Activated CD4-positive, alpha-beta memory T cell treated with anti-CD3 and anti-CD28 coated beads for 36 hours (primary cell): ENCODE measurements at regions not wholly inside any gene's neighbourhood (a gene's known extent, or its start where the extent isn't known, plus 50 kb on each side); places are given as distances from the start of the nearest gene placed in this dataset.
"Not testable (repeated sequence)": the region's sequence is repeated elsewhere in the genome, so short reads cannot be mapped to it uniquely, and the experiment has no call there.

Experiments used
- CTCF ChIA-PET: fragments of 350-600 bp; sonication (Branson Sonifier 250); formaldehyde crosslinking; loops from one replicate; lab custom pipeline; 2021; ENCODE audit warnings: antibody characterized with exemption, inconsistent platforms; lab: Charles Lee
- POLR2A ChIA-PET: fragments of 350-600 bp; sonication (Branson Sonifier 250); formaldehyde crosslinking; loops from one replicate; lab custom pipeline; 2021; ENCODE audit warnings: antibody characterized with exemption; lab: Charles Lee
- DNase-seq: peaks from one replicate; pipeline ENCODE4 v3.0.0-alpha.2; 2020
- H3K27ac Mint-ChIP-seq: one replicate; pipeline ENCODE4 v1.8.0; 2021; ENCODE audit warnings: mixed read lengths
- H3K27me3 Mint-ChIP-seq: one replicate; pipeline ENCODE4 v1.8.0; 2021; ENCODE audit warnings: mixed read lengths
- H3K36me3 Mint-ChIP-seq: one replicate; pipeline ENCODE4 v1.8.0; 2021; ENCODE audit warnings: mixed read lengths
- H3K4me1 Mint-ChIP-seq: one replicate; pipeline ENCODE4 v1.8.0; 2021; ENCODE audit warnings: low read depth, mixed read lengths
- H3K4me3 Mint-ChIP-seq: one replicate; pipeline ENCODE4 v1.8.0; 2021; ENCODE audit warnings: mild to moderate bottlenecking, mixed read lengths
- H3K9me3 Mint-ChIP-seq: one replicate; pipeline ENCODE4 v1.8.0; 2021; ENCODE audit warnings: mixed read lengths
- intact Hi-C: fragments of 100-400 bp; cut with micrococcal nuclease; formaldehyde crosslinking; loops from one replicate; pipeline ENCODE4 v1.15.1; 2023

DNA sequence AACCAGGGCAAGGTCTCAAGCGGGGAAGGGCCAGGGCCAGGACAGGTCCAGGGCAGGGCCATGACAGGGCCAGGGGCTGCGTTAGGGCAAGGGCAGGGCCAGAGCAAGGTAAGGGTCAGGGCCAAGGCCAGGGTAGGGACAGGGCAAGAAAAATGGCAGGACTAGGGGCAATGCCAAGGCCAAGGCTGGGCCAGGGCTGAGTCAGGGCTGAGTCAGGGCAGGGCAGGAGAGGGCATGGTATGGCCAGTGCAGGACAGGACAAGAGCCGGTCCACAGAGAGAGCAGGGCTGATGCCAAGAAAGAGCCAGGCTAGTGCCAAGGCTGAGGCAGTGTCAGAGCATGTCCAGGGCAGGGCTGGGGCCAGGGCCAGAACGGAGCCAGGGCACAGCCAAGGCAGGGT lies 542.5 kb downstream of the TP53TG3F start:
- intact Hi-C loops = not testable (repeated sequence)

DNA sequence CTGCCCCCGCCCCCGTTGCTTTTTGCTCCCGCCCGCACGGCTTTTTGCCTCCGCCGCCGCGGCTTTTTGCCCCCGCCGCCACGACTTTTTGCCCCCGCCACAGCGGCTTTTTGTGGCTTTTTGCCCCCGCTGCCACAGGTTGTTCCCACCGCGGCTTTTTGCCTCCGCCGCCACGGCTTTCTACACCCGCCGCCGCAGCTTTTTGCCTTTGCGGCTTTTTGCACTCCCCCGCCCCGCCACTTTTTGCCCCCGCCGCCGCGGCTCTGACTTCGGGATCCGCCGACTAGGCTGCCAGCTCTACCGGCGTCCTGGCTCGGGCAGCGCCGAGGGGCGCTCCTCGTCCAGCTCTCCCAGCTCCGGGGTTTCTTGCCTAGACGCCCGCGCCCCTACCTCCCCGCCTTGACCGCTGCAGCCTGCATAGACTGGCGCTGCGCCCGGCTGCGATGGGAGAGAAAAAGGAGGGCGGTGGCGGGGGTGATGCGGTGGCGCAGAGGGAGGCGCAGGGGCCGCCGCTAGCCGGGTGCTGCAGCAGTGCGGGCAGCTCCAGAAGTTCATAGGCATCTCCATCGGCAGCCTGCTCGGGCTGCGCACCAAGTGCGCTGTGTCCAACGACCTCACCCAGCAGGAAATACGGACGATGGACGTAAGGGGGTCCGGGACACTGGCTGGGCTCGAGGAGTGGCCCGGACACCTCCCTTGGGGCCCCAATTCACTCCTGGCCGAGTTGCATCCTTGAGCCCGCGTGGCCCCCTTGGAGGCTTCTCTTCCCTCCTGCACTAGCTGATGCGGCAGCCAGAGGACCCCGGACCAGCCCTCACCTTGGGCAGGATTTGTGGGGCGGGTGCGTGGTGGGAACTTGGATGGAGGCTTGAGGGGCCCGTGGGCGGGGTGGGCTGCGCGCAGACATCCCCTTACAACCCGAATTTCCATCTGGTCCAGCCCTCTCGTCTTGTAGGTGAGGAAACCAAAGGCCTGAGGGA lies 555.7 kb downstream of the TP53TG3F start:
- intact Hi-C loops, H3K27me3 Mint-ChIP-seq, H3K4me1 Mint-ChIP-seq, POLR2A ChIA-PET, CTCF ChIA-PET, H3K27ac Mint-ChIP-seq, DNase-seq, H3K4me3 Mint-ChIP-seq, H3K36me3 Mint-ChIP-seq: not testable (repeated sequence)
- H3K9me3 Mint-ChIP-seq = peaks cover 15% of the 10 kb centered on the region

More for the DNA sequence above, 542.5 kb downstream of the TP53TG3F start:
- DNase-seq, CTCF ChIA-PET, H3K4me1 Mint-ChIP-seq, H3K9me3 Mint-ChIP-seq, H3K27me3 Mint-ChIP-seq, H3K27ac Mint-ChIP-seq, H3K4me3 Mint-ChIP-seq, POLR2A ChIA-PET, H3K36me3 Mint-ChIP-seq: not testable (repeated sequence)

DNA sequence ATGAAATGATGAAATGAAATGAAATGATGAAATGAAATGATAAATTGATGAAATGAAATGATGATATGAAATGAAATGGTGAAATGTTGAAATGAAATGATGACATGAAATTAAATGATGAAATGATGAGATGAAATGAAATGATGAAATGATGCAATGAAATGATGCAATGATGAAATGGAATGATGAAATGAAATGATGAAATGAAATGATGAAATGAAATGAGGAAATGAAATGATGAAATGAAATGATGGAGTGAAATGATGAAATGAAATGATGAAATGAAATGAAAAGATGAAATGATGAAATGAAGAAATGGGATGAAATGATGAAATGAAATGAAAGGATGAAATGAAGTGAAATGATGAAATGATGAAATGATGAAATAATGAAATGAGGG lies 558.9 kb downstream of the TP53TG3F start:
- H3K27ac Mint-ChIP-seq, CTCF ChIA-PET, H3K4me1 Mint-ChIP-seq, DNase-seq, POLR2A ChIA-PET, H3K36me3 Mint-ChIP-seq, intact Hi-C loops, H3K4me3 Mint-ChIP-seq, H3K27me3 Mint-ChIP-seq: not testable (repeated sequence)
- H3K9me3 Mint-ChIP-seq = peaks cover 34% of the 10 kb centered on the region

DNA sequence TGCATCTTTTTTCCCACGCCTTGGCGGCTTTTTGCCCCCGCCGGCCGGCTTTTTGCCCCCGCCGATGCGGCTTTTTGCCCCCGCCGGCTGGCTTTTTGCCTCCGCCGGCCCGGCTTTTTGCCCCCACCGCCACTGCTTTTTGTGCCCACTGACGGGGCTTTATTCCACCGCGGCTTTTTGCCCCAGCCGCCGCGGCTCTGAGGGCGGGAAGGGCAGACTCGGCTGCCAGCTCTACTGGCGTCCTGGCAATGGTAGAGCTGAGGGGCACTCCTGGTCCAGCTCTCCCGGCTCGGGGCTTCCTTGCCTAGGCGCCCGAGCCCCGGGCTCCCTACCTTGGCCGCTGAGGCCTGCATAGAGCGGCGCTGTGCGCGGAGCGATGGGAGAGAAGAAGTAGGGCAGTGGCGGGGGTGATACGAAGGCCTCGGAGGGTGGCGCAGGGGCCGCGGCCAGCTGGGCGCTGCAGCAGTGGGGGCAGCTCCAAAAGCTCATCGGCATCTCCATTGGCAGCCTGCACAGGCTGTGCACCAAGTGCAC lies 591.4 kb downstream of the TP53TG3F start:
- intact Hi-C loops = no loop called here
- no peak for DNase-seq
- CTCF ChIA-PET = no interaction called here
- peaks cover 12% of the 10 kb centered on the region for H3K36me3 Mint-ChIP-seq
- POLR2A ChIA-PET = no interaction called here
- H3K27ac Mint-ChIP-seq = no peak overlapping the region
- peaks cover 50% of the 10 kb centered on the region for H3K9me3 Mint-ChIP-seq
- H3K4me3 Mint-ChIP-seq = no peak overlapping the region
- no peaks in the 10 kb centered on the region for H3K27me3 Mint-ChIP-seq
- H3K4me1 Mint-ChIP-seq = no peaks in the 10 kb centered on the region

DNA sequence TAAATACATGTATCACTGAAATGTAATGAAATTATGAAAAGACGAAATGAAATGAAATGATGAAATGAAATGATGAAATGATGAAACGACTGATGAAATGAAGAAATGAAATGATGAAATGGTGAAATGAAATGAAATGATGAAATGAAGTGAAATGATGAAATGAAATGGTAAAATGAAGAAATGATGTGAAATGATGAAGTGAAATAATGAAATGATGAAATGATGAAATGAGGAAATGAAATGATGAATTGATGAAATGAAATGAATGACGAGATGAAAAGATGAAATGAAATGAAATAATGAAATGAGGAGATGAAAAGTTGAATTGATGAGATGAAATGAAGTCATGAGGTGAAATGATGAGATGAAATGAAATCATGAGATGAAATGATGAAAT lies 594.7 kb downstream of the TP53TG3F start:
- DNase-seq = no peak
- no peak overlapping the region for H3K27ac Mint-ChIP-seq
- intact Hi-C loops = no loop called here
- CTCF ChIA-PET = no interaction called here
- no peaks in the 10 kb centered on the region for H3K4me1 Mint-ChIP-seq
- peaks cover 41% of the 10 kb centered on the region for H3K9me3 Mint-ChIP-seq
- POLR2A ChIA-PET = no interaction called here
- no peaks in the 10 kb centered on the region for H3K27me3 Mint-ChIP-seq
- H3K36me3 Mint-ChIP-seq = peaks cover 12% of the 10 kb centered on the region
- H3K4me3 Mint-ChIP-seq = no peak overlapping the region

DNA sequence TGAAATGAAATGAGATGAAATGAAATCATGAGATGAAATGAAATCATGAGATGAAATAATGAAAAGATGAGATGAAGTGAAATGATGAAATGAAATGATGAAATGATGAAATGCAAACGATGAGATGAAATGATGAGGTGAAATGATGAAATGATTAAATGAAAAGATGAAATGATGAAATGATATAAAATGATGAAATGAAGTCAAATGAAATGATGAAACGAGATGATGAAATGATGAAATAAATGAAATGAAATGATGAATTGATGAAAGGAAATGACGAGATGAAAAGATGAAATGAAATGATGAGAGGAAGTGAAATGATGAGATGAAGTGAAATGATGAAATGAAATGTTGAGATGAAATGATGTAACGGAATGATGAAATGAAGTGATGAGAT lies 595.6 kb downstream of the TP53TG3F start:
- H3K4me1 Mint-ChIP-seq = no peaks in the 10 kb centered on the region
- CTCF ChIA-PET = no interaction called here
- H3K27ac Mint-ChIP-seq = no peak overlapping the region
- no peak overlapping the region for H3K4me3 Mint-ChIP-seq
- peaks cover 35% of the 10 kb centered on the region for H3K9me3 Mint-ChIP-seq
- intact Hi-C loops = no loop called here
- no peak for DNase-seq
- no peaks in the 10 kb centered on the region for H3K27me3 Mint-ChIP-seq
- H3K36me3 Mint-ChIP-seq = peaks cover 9% of the 10 kb centered on the region
- POLR2A ChIA-PET = no interaction called here

DNA sequence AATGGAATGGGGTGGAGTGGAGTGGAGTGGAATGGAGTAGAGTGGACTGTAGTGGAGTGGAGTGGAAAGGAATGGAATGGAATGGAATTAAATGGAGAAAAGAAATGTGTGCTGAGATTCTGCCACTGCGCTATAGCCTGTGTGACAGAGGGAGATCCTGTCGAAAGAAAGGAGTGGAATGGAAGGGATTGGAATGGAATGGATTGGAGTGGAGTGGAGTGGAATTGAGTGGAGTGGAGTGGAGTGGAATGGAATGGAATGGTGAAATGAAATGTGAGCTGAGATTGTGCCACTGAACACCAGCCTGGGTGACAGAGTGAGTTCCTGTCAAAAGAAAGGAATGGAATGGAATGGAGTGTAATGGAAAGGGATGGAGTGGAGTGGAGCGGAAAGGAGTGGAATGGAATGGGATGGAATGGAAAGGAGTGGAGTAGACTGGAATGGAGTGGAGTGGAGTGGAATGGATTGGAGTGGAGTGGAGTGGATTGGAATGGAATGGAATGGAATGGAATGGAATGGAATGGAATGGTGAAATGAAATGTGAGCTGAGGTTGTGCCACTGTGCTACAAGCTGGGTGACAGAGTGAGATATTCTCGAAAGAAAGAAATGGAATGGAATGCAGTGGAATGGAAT lies 603.3 kb downstream of the TP53TG3F start:
- intact Hi-C loops, H3K4me1 Mint-ChIP-seq, H3K27me3 Mint-ChIP-seq, CTCF ChIA-PET, POLR2A ChIA-PET, H3K27ac Mint-ChIP-seq, DNase-seq, H3K4me3 Mint-ChIP-seq: not testable (repeated sequence)
- Mint-ChIP-seq H3K36me3 (peaks cover 15% of the 10 kb centered on the region), H3K9me3 (peaks cover 45% of the 10 kb centered on the region)

DNA sequence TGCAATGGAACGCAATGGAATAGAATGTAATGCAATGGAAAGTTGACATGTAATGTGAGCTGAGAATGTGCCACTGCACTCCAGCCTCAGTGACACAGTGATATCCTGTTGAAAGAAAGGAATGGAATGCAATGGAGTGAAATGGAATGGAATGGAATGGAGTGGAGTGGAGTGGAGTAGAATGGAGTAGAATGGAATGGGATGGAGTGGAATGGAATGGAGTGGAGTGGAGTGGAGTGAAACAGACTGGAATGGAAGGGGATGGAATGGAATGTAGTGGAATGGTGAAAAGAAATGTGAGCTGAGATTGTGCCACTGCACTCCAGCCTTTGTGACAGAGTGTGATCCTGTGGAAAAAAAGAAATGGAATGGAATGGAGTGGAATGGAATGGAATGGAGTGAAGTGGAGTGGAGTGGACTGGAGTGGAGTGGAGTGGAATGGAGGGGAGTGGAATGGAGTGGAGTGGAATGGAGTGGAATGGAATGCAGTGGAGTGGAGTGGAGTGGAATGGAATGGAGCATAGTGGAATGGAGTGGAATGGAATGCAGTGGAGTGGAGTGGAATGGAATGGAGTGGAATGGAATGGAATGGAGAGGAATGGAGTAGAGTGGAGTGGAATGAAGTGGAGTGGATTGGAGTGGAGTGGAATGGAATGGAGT lies 604.2 kb downstream of the TP53TG3F start:
- H3K27ac Mint-ChIP-seq, H3K27me3 Mint-ChIP-seq, intact Hi-C loops, CTCF ChIA-PET, H3K4me1 Mint-ChIP-seq, DNase-seq, POLR2A ChIA-PET, H3K4me3 Mint-ChIP-seq: not testable (repeated sequence)
- Mint-ChIP-seq H3K36me3 (peaks cover 15% of the 10 kb centered on the region), H3K9me3 (peaks cover 50% of the 10 kb centered on the region)

DNA sequence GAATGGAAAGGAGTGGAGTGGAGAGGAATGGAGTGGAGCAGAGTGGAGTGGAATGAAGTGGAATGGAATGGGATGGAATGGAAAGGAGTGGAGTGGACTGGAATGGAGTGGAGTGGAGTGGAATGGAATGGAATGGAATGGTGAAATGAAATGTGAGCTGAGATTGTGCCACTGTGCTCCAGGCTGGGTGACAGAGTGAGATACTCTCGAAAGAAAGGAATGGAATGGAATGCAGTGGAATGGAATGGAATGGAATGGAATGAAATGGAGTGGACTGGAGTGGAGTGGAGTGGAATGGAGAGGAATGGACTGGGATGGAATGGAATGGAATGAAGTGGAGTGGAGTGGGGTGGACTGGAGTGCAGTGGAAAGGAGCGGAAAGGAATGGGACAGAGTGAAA lies 605.2 kb downstream of the TP53TG3F start:
- H3K27me3 Mint-ChIP-seq, intact Hi-C loops, DNase-seq, H3K4me1 Mint-ChIP-seq, CTCF ChIA-PET, POLR2A ChIA-PET, H3K4me3 Mint-ChIP-seq, H3K27ac Mint-ChIP-seq: not testable (repeated sequence)
- Mint-ChIP-seq H3K9me3 (peaks cover 52% of the 10 kb centered on the region), H3K36me3 (peaks cover 15% of the 10 kb centered on the region)

DNA sequence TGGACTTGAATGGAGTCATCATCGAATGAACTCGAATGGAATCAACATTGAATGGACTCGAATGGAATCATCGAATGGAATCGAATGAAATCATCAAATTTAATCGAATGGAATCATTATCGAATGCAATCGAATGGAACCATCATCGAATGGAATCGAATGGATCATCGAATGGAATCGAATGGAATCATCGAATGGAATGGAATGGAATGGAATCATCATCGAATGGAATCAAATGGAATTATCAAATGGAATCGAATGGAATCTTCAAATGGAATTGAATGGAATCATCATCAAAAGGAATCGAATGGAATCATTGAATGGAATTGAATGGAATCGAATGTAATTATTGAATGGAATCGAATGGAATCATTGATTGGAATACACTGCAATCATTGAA lies 610.3 kb downstream of the TP53TG3F start:
- intact Hi-C loops, DNase-seq, CTCF ChIA-PET, H3K4me3 Mint-ChIP-seq, H3K4me1 Mint-ChIP-seq, H3K27me3 Mint-ChIP-seq, POLR2A ChIA-PET, H3K27ac Mint-ChIP-seq: not testable (repeated sequence)
- H3K36me3 Mint-ChIP-seq = peaks cover 10% of the 10 kb centered on the region
- H3K9me3 Mint-ChIP-seq = peaks cover 32% of the 10 kb centered on the region

DNA sequence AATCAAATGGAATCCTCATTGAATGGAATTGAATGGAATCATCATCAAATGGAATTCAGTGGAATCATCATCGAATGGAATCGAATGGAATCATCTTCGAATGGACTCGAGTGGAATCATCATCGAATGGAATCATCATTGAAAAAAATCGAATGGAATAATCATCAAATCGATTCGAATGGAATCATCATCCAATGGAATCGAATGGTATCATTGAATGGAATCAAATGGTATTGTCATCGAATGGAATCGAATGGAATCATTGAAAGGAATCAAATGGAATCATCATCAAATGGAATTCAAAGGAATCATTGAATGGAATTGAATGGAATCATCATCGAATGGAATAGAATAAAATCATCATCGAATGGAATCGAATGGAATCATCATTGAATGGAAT lies 619.3 kb downstream of the TP53TG3F start:
- intact Hi-C loops = no loop called here
- POLR2A ChIA-PET = no interaction called here
- H3K36me3 Mint-ChIP-seq = peaks cover 34% of the 10 kb centered on the region
- H3K27me3 Mint-ChIP-seq = no peaks in the 10 kb centered on the region
- H3K4me3 Mint-ChIP-seq = no peak overlapping the region
- CTCF ChIA-PET = no interaction called here
- H3K4me1 Mint-ChIP-seq = no peaks in the 10 kb centered on the region
- no peak for DNase-seq
- H3K9me3 Mint-ChIP-seq = peaks cover 90% of the 10 kb centered on the region
- no peak overlapping the region for H3K27ac Mint-ChIP-seq

DNA sequence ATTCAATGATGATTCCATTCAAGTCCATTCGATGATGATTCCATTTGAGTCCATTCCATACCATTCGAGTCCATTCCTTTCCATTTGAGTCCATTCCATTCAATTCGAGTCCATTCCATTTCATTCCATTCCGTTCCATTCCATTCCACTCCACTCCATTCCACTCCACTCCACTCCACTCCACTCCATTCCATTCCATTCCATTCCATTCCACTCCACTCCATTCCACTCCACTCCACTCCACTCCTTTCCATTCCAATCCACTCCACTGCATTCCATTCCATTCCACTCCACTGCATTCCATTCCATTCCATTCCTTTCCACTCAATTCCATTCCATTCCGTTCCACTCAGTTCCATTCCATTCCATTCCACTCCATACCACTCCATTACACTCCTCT lies 625.6 kb downstream of the TP53TG3F start:
- H3K36me3 Mint-ChIP-seq = peaks cover 25% of the 10 kb centered on the region
- H3K4me3 Mint-ChIP-seq, intact Hi-C loops, H3K27me3 Mint-ChIP-seq, CTCF ChIA-PET, H3K27ac Mint-ChIP-seq, H3K4me1 Mint-ChIP-seq, DNase-seq, POLR2A ChIA-PET: not testable (repeated sequence)
- H3K9me3 Mint-ChIP-seq = peaks cover 93% of the 10 kb centered on the region
